ENCODE measurements at regions not wholly inside any gene's neighbourhood (a gene's known extent, or its start where the extent isn't known, plus 50 kb on each side); places are given as distances from the start of the nearest gene placed in this dataset.

DNA sequence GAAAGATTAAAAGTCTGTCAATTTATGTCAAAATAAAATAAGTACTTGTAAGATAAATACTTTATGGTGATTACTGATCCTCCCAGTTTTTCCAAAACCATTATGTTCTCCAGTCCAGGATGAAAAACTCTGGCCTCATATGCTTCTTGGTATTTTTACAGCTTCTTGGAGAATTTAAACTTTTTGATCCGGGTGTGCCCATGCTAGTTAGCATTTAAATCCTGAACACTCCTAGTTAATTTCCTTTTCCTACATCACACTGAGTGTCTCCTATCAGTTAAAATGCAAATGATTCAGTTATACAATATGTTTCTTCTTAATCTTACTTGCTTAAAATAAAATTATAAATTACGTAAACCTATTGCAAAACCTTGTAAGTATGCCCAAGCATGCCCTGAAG is 499.9 kb upstream of the SLITRK6 start:
- no peak for DNase-seq (ENCODE audit: low read depth, low spot score)
- no peak overlapping the region for H3K27ac ChIP-seq (ENCODE audit: low read depth, low read length)
- CTCF ChIA-PET, result no interaction called here
- POLR2A ChIA-PET, result no interaction called here
- H3K27me3 ChIP-seq (ENCODE audit: control insufficient read depth, insufficient read depth, low read length), result no peaks in the 10 kb centered on the region
- H3K9me3 ChIP-seq (ENCODE audit: control insufficient read depth, insufficient read depth, low read length), result no peaks in the 10 kb centered on the region
- no peak overlapping the region for H3K4me3 ChIP-seq (ENCODE audit: low read depth, low read length)
- TF ChIP-seq CTCF (IDR thresholded peaks at IDR 0.05; ENCODE audit: low read depth, low read length), result no peak

DNA sequence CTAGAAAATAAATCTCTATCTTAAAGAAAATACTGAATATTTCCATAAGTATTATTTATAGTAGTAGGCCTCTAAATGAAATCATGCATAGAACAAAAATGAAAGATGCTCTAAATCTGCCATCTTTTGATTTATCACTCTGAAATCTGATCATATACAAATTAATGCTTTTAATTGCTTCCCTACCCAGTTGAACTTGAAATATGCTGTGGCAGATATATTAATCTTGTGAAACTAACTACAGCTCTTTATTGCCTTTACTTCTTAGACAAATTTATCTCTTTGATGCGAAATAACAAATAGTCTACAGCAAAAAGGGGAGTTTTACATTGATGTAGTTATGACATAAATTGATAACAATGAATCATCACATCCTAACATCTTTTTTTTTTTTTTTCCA is 510.7 kb upstream of the SLITRK6 start:
- DNase-seq (ENCODE audit: low read depth, low spot score), result no peak
- no peaks in the 10 kb centered on the region for H3K9me3 ChIP-seq (ENCODE audit: control insufficient read depth, insufficient read depth, low read length)
- H3K27ac ChIP-seq (ENCODE audit: low read depth, low read length), result no peak overlapping the region
- POLR2A ChIA-PET, result no interaction called here
- no peaks in the 10 kb centered on the region for H3K27me3 ChIP-seq (ENCODE audit: control insufficient read depth, insufficient read depth, low read length)
- CTCF ChIA-PET, result no interaction called here
- no peak overlapping the region for H3K4me3 ChIP-seq (ENCODE audit: low read depth, low read length)
- TF ChIP-seq CTCF (IDR thresholded peaks at IDR 0.05; ENCODE audit: low read depth, low read length), result no peak

- TF ChIP-seq CTCF (IDR thresholded peaks at IDR 0.05; ENCODE audit: low read depth, low read length), result no peak
- ChIA-PET POLR2A (no interaction called here), CTCF (no interaction called here)
- no peaks in the 10 kb centered on the region for H3K27me3 ChIP-seq (ENCODE audit: control insufficient read depth, insufficient read depth, low read length)
- no peak overlapping the region for H3K27ac ChIP-seq (ENCODE audit: low read depth, low read length)
- no peak overlapping the region for H3K4me3 ChIP-seq (ENCODE audit: low read depth, low read length)
- DNase-seq (ENCODE audit: low read depth, low spot score), result no peak
- H3K9me3 ChIP-seq (ENCODE audit: control insufficient read depth, insufficient read depth, low read length), result no peaks in the 10 kb centered on the region
Measured at GRCh38 chr13:86313421-86313820, 514.2 kb upstream of the SLITRK6 start.

DNA sequence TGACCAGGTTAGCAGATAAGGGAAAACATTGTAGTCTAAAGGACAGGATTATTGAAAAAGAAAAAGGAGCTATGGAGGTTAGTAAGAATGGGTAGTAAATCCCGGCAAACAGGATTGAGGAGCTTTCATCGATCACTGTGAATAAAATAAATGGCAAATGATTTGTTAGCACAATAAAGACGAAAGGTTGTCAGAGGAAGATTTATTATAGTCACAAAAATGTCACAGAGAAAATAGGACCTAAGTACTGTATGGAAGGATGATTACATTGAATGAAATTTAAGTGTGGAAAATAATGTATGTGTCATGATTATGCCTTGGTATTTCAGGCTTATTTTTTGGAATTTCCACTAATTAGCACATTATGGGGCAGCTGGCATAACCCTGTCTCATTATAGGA is 519.2 kb upstream of the SLITRK6 start:
- Histone ChIP-seq H3K4me3 (ENCODE audit: low read depth, low read length) (no peak overlapping the region), H3K9me3 (ENCODE audit: control insufficient read depth, insufficient read depth, low read length) (no peaks in the 10 kb centered on the region), H3K27ac (ENCODE audit: low read depth, low read length) (no peak overlapping the region), H3K27me3 (ENCODE audit: control insufficient read depth, insufficient read depth, low read length) (no peaks in the 10 kb centered on the region)
- ChIA-PET POLR2A (no interaction called here), CTCF (no interaction called here)
- TF ChIP-seq CTCF (IDR thresholded peaks at IDR 0.05; ENCODE audit: low read depth, low read length), result no peak
- DNase-seq (ENCODE audit: low read depth, low spot score), result no peak

DNA sequence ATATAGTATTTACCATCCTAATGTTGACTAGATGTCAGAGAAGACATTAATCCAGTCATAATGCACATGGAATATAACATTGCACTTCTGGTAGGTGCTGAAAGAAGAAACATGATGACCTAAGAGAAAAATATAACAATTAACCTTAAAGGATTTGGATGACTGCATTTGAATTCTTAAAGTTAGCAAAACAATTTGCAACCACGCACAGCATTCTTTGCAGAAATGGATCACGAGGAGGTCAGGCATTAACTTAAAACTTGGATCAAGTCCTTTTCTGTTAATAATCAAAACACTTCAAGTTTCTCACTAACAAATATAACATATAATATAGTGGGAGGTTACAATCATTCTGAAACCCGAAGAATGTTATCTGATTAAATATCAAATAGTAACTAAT is 525.0 kb upstream of the SLITRK6 start:
- POLR2A ChIA-PET, result no interaction called here
- CTCF ChIA-PET, result no interaction called here
- TF ChIP-seq CTCF (IDR thresholded peaks at IDR 0.05; ENCODE audit: low read depth, low read length), result no peak
- Histone ChIP-seq H3K9me3 (ENCODE audit: control insufficient read depth, insufficient read depth, low read length) (no peaks in the 10 kb centered on the region), H3K27ac (ENCODE audit: low read depth, low read length) (no peak overlapping the region), H3K27me3 (ENCODE audit: control insufficient read depth, insufficient read depth, low read length) (no peaks in the 10 kb centered on the region), H3K4me3 (ENCODE audit: low read depth, low read length) (no peak overlapping the region)
- DNase-seq (ENCODE audit: low read depth, low spot score), result no peak
